Mesenchymal stem cell (in vitro differentiated cells and primary cell): ENCODE measurements at regions not wholly inside any gene's neighbourhood (a gene's known extent, or its start where the extent isn't known, plus 50 kb on each side); places are given as distances from the start of the nearest gene placed in this dataset.

Source experiments
- DNase-seq: peaks from one replicate; pipeline ENCODE4 v3.0.0-alpha.2; 2013
- H2AFZ ChIP-seq: one replicate; pipeline ENCODE4 v1.6.1; 2013; ENCODE audit warnings: low read depth, mild to moderate bottlenecking, control low read depth, inconsistent platforms, low read length, moderate library complexity
- H2AK5ac ChIP-seq: 2 replicates; pipeline ENCODE4 v1.6.1; 2013; ENCODE audit warnings: low read length, moderate library complexity, mild to moderate bottlenecking, inconsistent platforms; ENCODE audit not compliant: severe bottlenecking
- H2BK120ac ChIP-seq: one replicate; pipeline ENCODE4 v1.6.1; 2013; ENCODE audit warnings: low read depth, mild to moderate bottlenecking, inconsistent platforms, low read length, moderate library complexity
- H2BK12ac ChIP-seq, 2 experiments: one replicate each; pipeline ENCODE4 v1.6.1; 2013; ENCODE audit warnings: inconsistent platforms in 2 of 2, low read length in 2 of 2, mild to moderate bottlenecking in 2 of 2, moderate library complexity in 2 of 2, control low read depth in 1 of 2
- H2BK15ac ChIP-seq: one replicate; pipeline ENCODE4 v1.6.1; 2013; ENCODE audit warnings: mild to moderate bottlenecking, low read depth, inconsistent platforms; ENCODE audit not compliant: poor library complexity, severe bottlenecking
- H2BK5ac ChIP-seq: 2 replicates; pipeline ENCODE4 v1.6.1; 2013; ENCODE audit warnings: low read depth, mild to moderate bottlenecking, low read length, control low read depth, inconsistent platforms; ENCODE audit not compliant: poor library complexity, severe bottlenecking
- H3K14ac ChIP-seq, 2 experiments: one replicate each; pipeline ENCODE4 v1.6.1; 2013; ENCODE audit warnings: inconsistent platforms in 2 of 2, low read length in 2 of 2, control low read depth in 1 of 2, mild to moderate bottlenecking in 1 of 2, moderate library complexity in 1 of 2
- H3K18ac ChIP-seq, 2 experiments: one replicate each; pipeline ENCODE4 v1.6.1; 2013; ENCODE audit warnings: inconsistent platforms in 2 of 2, low read length in 2 of 2, control low read depth in 1 of 2, low read depth in 1 of 2, mild to moderate bottlenecking in 1 of 2
- H3K23ac ChIP-seq, 2 experiments: one replicate each; pipeline ENCODE4 v1.6.1; 2013; ENCODE audit warnings: inconsistent platforms in 2 of 2, low read length in 2 of 2, mild to moderate bottlenecking in 2 of 2, moderate library complexity in 2 of 2, control low read depth in 1 of 2
- H3K27ac ChIP-seq: 2 replicates; pipeline ENCODE4 v1.5.1; 2013; ENCODE audit warnings: mild to moderate bottlenecking, moderate library complexity, low read length, control low read depth, inconsistent platforms; ENCODE audit not compliant: poor library complexity, severe bottlenecking
- H3K27me3 ChIP-seq, 2 experiments: 2 replicates each; pipeline versions ENCODE4 v1.6.1 to v1.7.0; 2013; ENCODE audit warnings: low read length in 2 of 2, mild to moderate bottlenecking in 2 of 2, moderate library complexity in 2 of 2, control low read depth in 1 of 2, inconsistent platforms in 1 of 2; ENCODE audit not compliant: control insufficient read depth in 1 of 2, insufficient read depth in 1 of 2
- H3K36me3 ChIP-seq, 2 experiments: 2 replicates each; pipeline versions ENCODE4 v1.6.1 to v1.7.0; 2013; ENCODE audit warnings: low read length in 2 of 2, control low read depth in 1 of 2, inconsistent platforms in 1 of 2, low read depth in 1 of 2, mild to moderate bottlenecking in 1 of 2; ENCODE audit not compliant: insufficient read depth in 2 of 2, control insufficient read depth in 1 of 2
- H3K4ac ChIP-seq, 2 experiments: one replicate each; pipeline ENCODE4 v1.6.1; 2013; ENCODE audit warnings: inconsistent platforms in 2 of 2, low read length in 2 of 2, mild to moderate bottlenecking in 2 of 2, moderate library complexity in 2 of 2, control low read depth in 1 of 2, low read depth in 1 of 2
- H3K4me1 ChIP-seq: 2 replicates; pipeline ENCODE4 v1.6.1; 2013; ENCODE audit warnings: low read depth, low read length, control low read depth; ENCODE audit not compliant: control insufficient read depth, insufficient read depth
- H3K4me2 ChIP-seq: 2 replicates; pipeline ENCODE4 v1.6.1; 2013; ENCODE audit warnings: low read length, mild to moderate bottlenecking, inconsistent platforms; ENCODE audit not compliant: poor library complexity, severe bottlenecking
- H3K4me3 ChIP-seq, 2 experiments: 2 replicates each; pipeline versions ENCODE4 v1.5.1 to v1.7.0; 2013; ENCODE audit warnings: low read length in 2 of 2, mild to moderate bottlenecking in 2 of 2, control low read depth in 1 of 2, low read depth in 1 of 2; ENCODE audit not compliant: insufficient read depth in 1 of 2
- H3K79me1 ChIP-seq: replicated peaks from 2 replicates; pipeline ENCODE4 v1.6.1; 2013; ENCODE audit warnings: mild to moderate bottlenecking, control low read depth, low read length, inconsistent platforms; ENCODE audit not compliant: poor library complexity, severe bottlenecking
- H3K9ac ChIP-seq: 2 replicates; pipeline ENCODE4 v1.7.0; 2013; ENCODE audit warnings: mild to moderate bottlenecking, low read length, moderate library complexity
- H3K9me3 ChIP-seq: 2 replicates; pipeline ENCODE4 v1.7.0; 2013; ENCODE audit warnings: mild to moderate bottlenecking, low read length; ENCODE audit not compliant: control insufficient read depth
- H4K8ac ChIP-seq: one replicate; pipeline ENCODE4 v1.6.1; 2013; ENCODE audit warnings: inconsistent platforms, mild to moderate bottlenecking, low read length, moderate library complexity
- H4K91ac ChIP-seq: one replicate; pipeline ENCODE4 v1.6.1; 2013; ENCODE audit warnings: mild to moderate bottlenecking, low read length, inconsistent platforms
- WGBS: methylation state at CpG from one replicate; pipeline ENCODE4 v1.1.7; 2013; ENCODE audit warnings: mixed read lengths; 5-methylcytosine and 5-hydroxymethylcytosine counted together

- H2BK15ac ChIP-seq: no peak overlapping the region
- H3K23ac ChIP-seq: no peak overlapping the region
- H2BK120ac ChIP-seq: no peak overlapping the region
- H3K18ac ChIP-seq: no peak overlapping the region
- no peak overlapping the region for H3K4me3 ChIP-seq
- no peak overlapping the region for H3K14ac ChIP-seq
- no peak overlapping the region for H2AFZ ChIP-seq
- DNase-seq: no peak
- no peaks in the 10 kb centered on the region for H3K27me3 ChIP-seq
- no peak overlapping the region for H3K9ac ChIP-seq
- H3K4me1 ChIP-seq: peaks cover 4% of the 10 kb centered on the region
- no peak overlapping the region for H2BK5ac ChIP-seq
- no peak overlapping the region for H4K91ac ChIP-seq
- H4K8ac ChIP-seq: no peak overlapping the region
- no peak overlapping the region for H2AK5ac ChIP-seq
- no peaks in the 10 kb centered on the region for H3K79me1 ChIP-seq
- no peak overlapping the region for H2BK12ac ChIP-seq
- no peaks in the 10 kb centered on the region for H3K9me3 ChIP-seq
- H3K4me2 ChIP-seq: no peak overlapping the region
- no peak overlapping the region for H3K27ac ChIP-seq
- WGBS: 80% methylated on average over 1 of the region's 3 CpGs
- H3K36me3 ChIP-seq: peaks cover 0 to 9% of the 10 kb centered on the region in 2 experiments
- H3K4ac ChIP-seq: no peak overlapping the region
Observed at GRCh38 chr5:142420561-142421227, 95.9 kb upstream of the SPRY4 start.

GRCh38 chr5:142412581-142412980 is 87.8 kb upstream of the SPRY4 start:
- H2BK120ac ChIP-seq: no peak overlapping the region
- DNase-seq: no peak
- no peaks in the 10 kb centered on the region for H3K9me3 ChIP-seq
- no peak overlapping the region for H4K91ac ChIP-seq
- no peak overlapping the region for H3K27ac ChIP-seq
- H2BK15ac ChIP-seq: no peak overlapping the region
- H3K4me3 ChIP-seq: no peak overlapping the region
- H3K18ac ChIP-seq: no peak overlapping the region
- WGBS: 92% methylated on average over 5 of the region's 5 CpGs
- peaks cover 10% of the 10 kb centered on the region for H3K4me1 ChIP-seq
- H2BK12ac ChIP-seq: no peak overlapping the region
- no peak overlapping the region for H3K23ac ChIP-seq
- no peak overlapping the region for H3K9ac ChIP-seq
- H4K8ac ChIP-seq: no peak overlapping the region
- no peak overlapping the region for H3K4me2 ChIP-seq
- no peak overlapping the region for H2AFZ ChIP-seq
- no peaks in the 10 kb centered on the region for H3K79me1 ChIP-seq
- no peak overlapping the region for H2BK5ac ChIP-seq
- no peaks in the 10 kb centered on the region for H3K27me3 ChIP-seq
- H3K4ac ChIP-seq: no peak overlapping the region
- H3K14ac ChIP-seq: no peak overlapping the region
- H2AK5ac ChIP-seq: no peak overlapping the region
- peaks cover 0 to 14% of the 10 kb centered on the region in 2 experiments for H3K36me3 ChIP-seq

GRCh38 chr5:142411656-142412425 is 87.0 kb upstream of the SPRY4 start:
- 94% methylated on average over 2 of the region's 4 CpGs for WGBS
- Histone ChIP-seq H3K36me3 (peaks cover 0 to 14% of the 10 kb centered on the region in 2 experiments), H4K91ac (no peak overlapping the region), H3K23ac (no peak overlapping the region), H3K4me1 (peaks cover 10% of the 10 kb centered on the region), H3K18ac (peak overlapping the region in 1 of 2 experiments; percentile 73), H3K27me3 (no peaks in the 10 kb centered on the region), H2BK15ac (no peak overlapping the region), H3K4me2 (no peak overlapping the region), H3K9me3 (no peaks in the 10 kb centered on the region), H4K8ac (peak overlapping the region; percentile 4), H2BK5ac (no peak overlapping the region), H2AK5ac (no peak overlapping the region), H3K79me1 (no peaks in the 10 kb centered on the region), H2BK12ac (no peak overlapping the region), H3K4me3 (no peak overlapping the region), H3K27ac (no peak overlapping the region), H2AFZ (no peak overlapping the region), H3K4ac (no peak overlapping the region), H3K9ac (no peak overlapping the region), H2BK120ac (no peak overlapping the region), H3K14ac (no peak overlapping the region)
- no peak for DNase-seq

GRCh38 chr5:142411103-142411502 is 86.3 kb upstream of the SPRY4 start:
- no peaks in the 10 kb centered on the region for H3K9me3 ChIP-seq
- no peak overlapping the region for H2BK5ac ChIP-seq
- peaks cover 0 to 14% of the 10 kb centered on the region in 2 experiments for H3K36me3 ChIP-seq
- H4K8ac ChIP-seq: no peak overlapping the region
- H2BK15ac ChIP-seq: no peak overlapping the region
- WGBS: 100% methylated on average over 2 of the region's 7 CpGs
- no peak overlapping the region for H3K4me3 ChIP-seq
- H3K4ac ChIP-seq: no peak overlapping the region
- no peak overlapping the region for H2AFZ ChIP-seq
- no peak overlapping the region for H3K9ac ChIP-seq
- no peaks in the 10 kb centered on the region for H3K79me1 ChIP-seq
- H4K91ac ChIP-seq: no peak overlapping the region
- no peak overlapping the region for H3K23ac ChIP-seq
- no peak for DNase-seq
- H2AK5ac ChIP-seq: no peak overlapping the region
- no peak overlapping the region for H3K14ac ChIP-seq
- no peak overlapping the region for H2BK12ac ChIP-seq
- H3K18ac ChIP-seq: no peak overlapping the region
- peaks cover 10% of the 10 kb centered on the region for H3K4me1 ChIP-seq
- no peak overlapping the region for H3K27ac ChIP-seq
- no peak overlapping the region for H2BK120ac ChIP-seq
- no peaks in the 10 kb centered on the region for H3K27me3 ChIP-seq
- no peak overlapping the region for H3K4me2 ChIP-seq
